GM23248 (cell line): ENCODE measurements at regions not wholly inside any gene's neighbourhood (a gene's known extent, or its start where the extent isn't known, plus 50 kb on each side); places are given as distances from the start of the nearest gene placed in this dataset.

ENCODE experiments used
- DNase-seq: peaks from one replicate; pipeline ENCODE4 v3.0.0-alpha.2; 2015
- H2AFZ ChIP-seq: fragments of 200-600 bp; sonication (generic); 2 replicates; pipeline ENCODE4 v1.6.1; 2016; ENCODE audit warnings: antibody characterized with exemption
- H3F3A ChIP-seq: fragments of 200-600 bp; sonication (generic); 2 replicates; pipeline ENCODE4 v1.6.1; 2016; ENCODE audit warnings: mild to moderate bottlenecking, antibody characterized with exemption, mixed run types; ENCODE audit not compliant: insufficient read depth
- H3K27ac ChIP-seq: fragments of 200-600 bp; sonication (generic); 2 replicates; pipeline ENCODE4 v1.5.1; 2016; ENCODE audit warnings: mild to moderate bottlenecking
- H3K27me3 ChIP-seq: fragments of 200-600 bp; sonication (generic); replicated peaks from 2 replicates; pipeline ENCODE4 v1.6.1; 2016; ENCODE audit warnings: mild to moderate bottlenecking; ENCODE audit not compliant: insufficient read depth
- H3K36me3 ChIP-seq: fragments of 200-600 bp; sonication (generic); 2 replicates; pipeline ENCODE4 v1.6.1; 2016; ENCODE audit warnings: low read depth, mild to moderate bottlenecking
- H3K4me1 ChIP-seq: fragments of 200-600 bp; sonication (generic); 2 replicates; pipeline ENCODE4 v1.6.1; 2016; ENCODE audit warnings: mild to moderate bottlenecking; ENCODE audit not compliant: insufficient read depth
- H3K4me2 ChIP-seq: fragments of 200-600 bp; sonication (generic); one replicate; pipeline ENCODE4 v1.6.1; 2016; ENCODE audit warnings: mild to moderate bottlenecking; ENCODE audit not compliant: unreplicated experiment
- H3K4me3 ChIP-seq: fragments of 200-600 bp; sonication (generic); 2 replicates; pipeline ENCODE4 v1.5.1; 2016; ENCODE audit warnings: mild to moderate bottlenecking
- H3K79me2 ChIP-seq: fragments of 200-600 bp; sonication (generic); 2 replicates; pipeline ENCODE4 v1.6.1; 2016; ENCODE audit warnings: mild to moderate bottlenecking; ENCODE audit not compliant: insufficient read depth
- H3K9ac ChIP-seq: fragments of 200-600 bp; sonication (generic); 2 replicates; pipeline ENCODE4 v1.6.1; 2016; ENCODE audit warnings: mild to moderate bottlenecking
- H3K9me2 ChIP-seq: fragments of 200-600 bp; sonication (generic); 2 replicates; pipeline ENCODE4 v1.6.1; 2016; ENCODE audit warnings: mixed run types, mild to moderate bottlenecking, moderate library complexity; ENCODE audit not compliant: insufficient read depth
- H3K9me3 ChIP-seq: fragments of 200-600 bp; sonication (generic); one replicate; pipeline ENCODE4 v1.6.1; 2017; ENCODE audit warnings: low read depth
- H4K20me1 ChIP-seq: fragments of 200-600 bp; sonication (generic); 2 replicates; pipeline ENCODE4 v1.6.0; 2016; ENCODE audit not compliant: insufficient read depth
- EZH2 ChIP-seq: fragments of 200-600 bp; sonication (generic); IDR thresholded peaks from 2 replicates; pipeline ENCODE4 v1.6.1; 2018; ENCODE audit warnings: antibody characterized with exemption, mild to moderate bottlenecking; ENCODE audit not compliant: insufficient read depth, poor library complexity, severe bottlenecking
- EZH2phosphoT487 ChIP-seq: fragments of 200-600 bp; sonication (generic); IDR thresholded peaks from 2 replicates; pipeline ENCODE4 v1.6.1; 2018; ENCODE audit warnings: antibody characterized with exemption, moderate library complexity, mild to moderate bottlenecking, low read depth; ENCODE audit not compliant: insufficient read depth
- WGBS, 2 experiments: methylation state at CpG; one replicate each; pipeline ENCODE4 v1.1.6; 2015 to 2017; ENCODE audit warnings: low lambda C conversion rate in 2 of 2, low coverage in 1 of 2; ENCODE audit errors: missing lambda C conversion rate in 2 of 2; 5-methylcytosine and 5-hydroxymethylcytosine counted together
- in situ Hi-C: fragments of 300-500 bp; cut with MboI; formaldehyde crosslinking; loops from 2 replicates; pipeline ENCODE4 v1.15.0; 2020

- no peaks in the 10 kb centered on the region for H3K36me3 ChIP-seq
- no peaks in the 10 kb centered on the region for H3K79me2 ChIP-seq
- no peaks in the 10 kb centered on the region for H3F3A ChIP-seq
- no peaks in the 10 kb centered on the region for H3K4me1 ChIP-seq
- H4K20me1 ChIP-seq = no peaks in the 10 kb centered on the region
- no peak overlapping the region for H3K4me2 ChIP-seq
- WGBS, 2 experiments = 84 to 90% methylated on average over 4 of the region's 4 CpGs
- no peak overlapping the region for H3K9ac ChIP-seq
- no peak for DNase-seq
- H3K4me3 ChIP-seq = no peak overlapping the region
- H2AFZ ChIP-seq = no peak overlapping the region
- TF ChIP-seq EZH2phosphoT487 = no peak
- no peak for TF ChIP-seq EZH2
- in situ Hi-C loops = no loop called here
- H3K27me3 ChIP-seq = peaks cover 41% of the 10 kb centered on the region
- H3K9me2 ChIP-seq = no peaks in the 10 kb centered on the region
- H3K27ac ChIP-seq = no peak overlapping the region
- no peaks in the 10 kb centered on the region for H3K9me3 ChIP-seq
These were observed 501.4 kb downstream of the PREX1 start for GRCh38 chr20:48326434-48326691.

- H3K4me1 ChIP-seq = no peaks in the 10 kb centered on the region
- peaks cover 39% of the 10 kb centered on the region for H3K27me3 ChIP-seq
- no peak overlapping the region for H2AFZ ChIP-seq
- no peaks in the 10 kb centered on the region for H3K36me3 ChIP-seq
- 76 to 77% methylated on average over 31 of the region's 31 CpGs for WGBS, 2 experiments
- DNase-seq = no peak
- no peaks in the 10 kb centered on the region for H3F3A ChIP-seq
- no peak overlapping the region for H3K4me3 ChIP-seq
- no peaks in the 10 kb centered on the region for H3K79me2 ChIP-seq
- TF ChIP-seq EZH2 (no peak), EZH2phosphoT487 (no peak)
- no peak overlapping the region for H3K9ac ChIP-seq
- H3K27ac ChIP-seq = no peak overlapping the region
- no peak overlapping the region for H3K4me2 ChIP-seq
- H4K20me1 ChIP-seq = no peaks in the 10 kb centered on the region
- in situ Hi-C loops = no loop called here
- H3K9me3 ChIP-seq = no peaks in the 10 kb centered on the region
- no peaks in the 10 kb centered on the region for H3K9me2 ChIP-seq
These were observed 502.0 kb downstream of the PREX1 start for GRCh38 chr20:48325656-48326433.

GRCh38 chr20:48324744-48325143 is 503.1 kb downstream of the PREX1 start:
- DNase-seq = no peak
- no peaks in the 10 kb centered on the region for H4K20me1 ChIP-seq
- H3K9ac ChIP-seq = no peak overlapping the region
- no peaks in the 10 kb centered on the region for H3K4me1 ChIP-seq
- H3K4me3 ChIP-seq = no peak overlapping the region
- peaks cover 38% of the 10 kb centered on the region for H3K27me3 ChIP-seq
- no peaks in the 10 kb centered on the region for H3K36me3 ChIP-seq
- no peaks in the 10 kb centered on the region for H3K9me2 ChIP-seq
- H3K27ac ChIP-seq = no peak overlapping the region
- H3K9me3 ChIP-seq = no peaks in the 10 kb centered on the region
- H3F3A ChIP-seq = no peaks in the 10 kb centered on the region
- 73 to 78% methylated on average over 4 of the region's 4 CpGs for whole genome bisulfite sequencing, 2 experiments
- H3K79me2 ChIP-seq = no peaks in the 10 kb centered on the region
- in situ Hi-C loops = no loop called here
- H3K4me2 ChIP-seq = no peak overlapping the region
- TF ChIP-seq EZH2phosphoT487 (no peak), EZH2 (no peak)
- H2AFZ ChIP-seq = no peak overlapping the region

GRCh38 chr20:48321271-48321670 is 506.5 kb downstream of the PREX1 start:
- Histone ChIP-seq H3K9me3 (no peaks in the 10 kb centered on the region), H3K79me2 (no peaks in the 10 kb centered on the region), H3K4me1 (no peaks in the 10 kb centered on the region), H3K36me3 (no peaks in the 10 kb centered on the region), H3K27me3 (peaks cover 33% of the 10 kb centered on the region), H4K20me1 (no peaks in the 10 kb centered on the region), H3K4me3 (no peak overlapping the region), H3F3A (no peaks in the 10 kb centered on the region), H2AFZ (no peak overlapping the region), H3K9me2 (no peaks in the 10 kb centered on the region), H3K27ac (no peak overlapping the region), H3K4me2 (no peak overlapping the region), H3K9ac (no peak overlapping the region)
- in situ Hi-C loops = no loop called here
- TF ChIP-seq EZH2phosphoT487 (no peak), EZH2 (no peak)
- WGBS, 2 experiments = 58 to 63% methylated on average over 6 of the region's 6 CpGs
- DNase-seq = no peak
